Cerebellar nuclear complex (tissue), 1 donor: ENCODE measurements at regions not wholly inside any gene's neighbourhood (a gene's known extent, or its start where the extent isn't known, plus 50 kb on each side); places are given as distances from the start of the nearest gene placed in this dataset.

Experiments used
- DNase-seq, 2 experiments: peaks; one replicate each; lab custom pipeline; 2025; lab: John Stamatoyannopoulos, UW

GRCh38 chr1:5423109-5423508 is 569.1 kb downstream of the NPHP4 start:
- DNase-seq, result no peak

- DNase-seq, result no peak
These were observed 572.7 kb downstream of the NPHP4 start for GRCh38 chr1:5419501-5419900.

GRCh38 chr1:5416518-5416917 is 575.7 kb downstream of the NPHP4 start:
- no peak for DNase-seq

- no peak for DNase-seq
These were observed 576.6 kb downstream of the NPHP4 start for GRCh38 chr1:5415606-5416005.

GRCh38 chr1:5410652-5411051 is 581.6 kb downstream of the NPHP4 start:
- DNase-seq, result no peak

- no peak for DNase-seq
These were observed 583.8 kb downstream of the NPHP4 start for GRCh38 chr1:5408401-5408800.

- no peak for DNase-seq
These were observed 587.0 kb downstream of the NPHP4 start for GRCh38 chr1:5405263-5405662.

- no peak for DNase-seq
These were observed 587.6 kb downstream of the NPHP4 start for GRCh38 chr1:5404412-5405203.

- no peak for DNase-seq
These were observed 588.3 kb downstream of the NPHP4 start for GRCh38 chr1:5403935-5404334.

GRCh38 chr1:5402618-5403017 is 589.6 kb downstream of the NPHP4 start:
- no peak for DNase-seq

GRCh38 chr1:5399771-5400170 is 592.5 kb downstream of the NPHP4 start:
- no peak for DNase-seq

- DNase-seq, result no peak
These were observed 595.6 kb downstream of the NPHP4 start for GRCh38 chr1:5396593-5396992.

GRCh38 chr1:5394111-5394510 is 598.1 kb downstream of the NPHP4 start:
- no peak for DNase-seq

GRCh38 chr1:5393603-5394002 is 598.6 kb downstream of the NPHP4 start:
- no peak for DNase-seq

- DNase-seq, result no peak
These were observed 599.1 kb downstream of the NPHP4 start for GRCh38 chr1:5393146-5393545.

- no peak for DNase-seq
These were observed 600.5 kb downstream of the NPHP4 start for GRCh38 chr1:5391725-5392124.

- DNase-seq, result no peak
These were observed 601.7 kb downstream of the NPHP4 start for GRCh38 chr1:5390504-5390903.

- no peak for DNase-seq
These were observed 602.9 kb downstream of the NPHP4 start for GRCh38 chr1:5389101-5389885.

- DNase-seq, result no peak
These were observed 603.6 kb downstream of the NPHP4 start for GRCh38 chr1:5388622-5389021.

- no peak for DNase-seq
These were observed 605.9 kb downstream of the NPHP4 start for GRCh38 chr1:5386371-5386770.

GRCh38 chr1:5385956-5386355 is 606.3 kb downstream of the NPHP4 start:
- no peak for DNase-seq

- no peak for DNase-seq
These were observed 607.0 kb downstream of the NPHP4 start for GRCh38 chr1:5385096-5385799.

- DNase-seq, result no peak
These were observed 610.7 kb downstream of the NPHP4 start for GRCh38 chr1:5381491-5381890.
